GM18907 (cell line): ENCODE measurements at regions not wholly inside any gene's neighbourhood (a gene's known extent, or its start where the extent isn't known, plus 50 kb on each side); places are given as distances from the start of the nearest gene placed in this dataset.
A peak's percentile ranks its signal among the peaks of the same experiment; 100 is the strongest.

ENCODE experiments used
- ATAC-seq: cut with Tn5 transposase; IDR thresholded peaks from one replicate; pipeline ENCODE4 v1.9.1; 2021; ENCODE audit warnings: mild to moderate bottlenecking, moderate library complexity; ENCODE audit not compliant: unreplicated experiment

- ATAC-seq: peak; percentile 97
Observed at GRCh38 chr3:70120357-70120966, 120.9 kb downstream of the SAMMSON start.

DNA sequence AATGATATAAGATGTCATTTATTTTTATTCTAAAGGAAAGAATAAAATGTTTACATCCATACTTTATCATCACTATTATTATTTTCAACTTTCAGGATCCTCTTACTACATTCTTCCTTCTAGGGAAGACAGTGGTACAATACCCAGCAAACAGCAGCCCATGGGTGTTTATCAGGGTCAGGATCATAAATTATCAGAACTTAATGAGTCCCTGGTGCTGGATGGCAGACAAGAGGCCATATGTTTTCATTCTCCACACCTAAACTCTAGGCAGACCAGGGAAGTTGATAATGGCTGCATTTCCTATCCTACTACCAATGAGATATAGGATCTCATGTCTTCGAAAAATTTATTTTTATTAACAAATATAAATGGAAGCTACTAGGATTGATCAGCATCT lies 127.7 kb downstream of the SAMMSON start:
- no peak for ATAC-seq

DNA sequence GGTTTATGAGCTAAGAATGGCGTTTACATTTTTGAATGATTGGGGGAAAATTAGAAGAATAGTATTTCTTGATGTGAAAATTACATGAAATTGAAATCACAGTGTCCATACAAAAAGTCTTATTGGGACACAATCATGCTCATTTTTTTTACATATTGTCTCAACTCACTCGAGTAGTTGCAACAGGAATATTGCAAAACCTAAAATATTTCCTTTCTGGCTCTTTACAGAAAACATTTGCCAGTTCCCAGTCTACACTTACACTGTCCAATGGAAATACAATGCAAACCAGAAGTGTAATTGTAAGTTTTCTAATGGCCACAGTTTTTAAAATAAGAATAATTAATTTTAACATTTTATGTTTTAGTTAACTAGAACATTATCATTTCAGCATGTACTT lies 137.8 kb downstream of the SAMMSON start:
- ATAC-seq: no peak

DNA sequence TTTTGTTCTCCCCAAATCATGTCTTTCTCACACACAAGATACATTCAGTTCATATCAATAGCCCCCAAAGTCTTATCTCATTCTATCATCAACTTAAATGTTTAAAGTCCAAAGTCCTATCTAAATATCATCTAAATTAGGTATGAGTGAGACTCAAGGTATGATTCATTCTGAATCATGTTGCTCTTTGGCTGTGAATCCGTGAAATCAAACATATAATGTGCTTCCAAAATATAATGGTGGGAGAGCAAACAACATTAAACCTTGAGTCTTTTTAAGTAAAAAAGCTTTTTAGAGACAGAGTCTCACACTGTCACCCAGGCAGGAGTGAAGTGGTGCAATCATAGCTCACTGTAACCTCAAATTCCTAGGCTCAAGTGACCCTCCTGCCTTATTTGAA lies 139.1 kb downstream of the SAMMSON start:
- no peak for ATAC-seq
